K562 (cell line): ENCODE measurements at regions not wholly inside any gene's neighbourhood (a gene's known extent, or its start where the extent isn't known, plus 50 kb on each side); places are given as distances from the start of the nearest gene placed in this dataset.

Experiments
- ATAC-seq: fragments of 200-7000 bp; cut with Tn5 transposase; 3 replicates; pipeline ENCODE4 v1.9.1; 2020; ENCODE audit warnings: moderate library complexity
- BruUV-seq: library from RNA; stranded (reverse); fragments of 400-500 nt; replicated peaks from 2 replicates; lab custom pipeline; 2021; lab: Mats Ljungman, UMichigan
- CTCF ChIA-PET: fragments of 300-600 bp; formaldehyde crosslinking; extraction: SDS; loops from one replicate; lab custom pipeline; 2021; ENCODE audit warnings: low intra/inter-chr PET ratio; lab: Yijun Ruan, JAX
- POLR2A ChIA-PET: fragments of 300-600, 350-650 bp; sonication (Branson Sonifier 250); formaldehyde crosslinking; extraction: SDS; loops from one replicate; lab custom pipeline; 2021; ENCODE audit warnings: antibody characterized with exemption, inconsistent platforms; lab: Yijun Ruan, JAX
- DNase-seq, 4 experiments: peaks; one replicate each; pipeline versions ENCODE4 v3.0.0 to v3.0.0-alpha.2; 2011 to 2018; ENCODE audit warnings: low spot score in 3 of 4, mixed read lengths in 3 of 4; ENCODE audit errors: extremely low read depth in 1 of 4
- FAIRE-seq: peaks from 2 replicates; lab custom pipeline; 2011; peaks lifted over from hg19 to GRCh38; lab: Jason Lieb, UNC
- H2AFZ ChIP-seq: 2 replicates; pipeline ENCODE4 v1.6.0; 2011; ENCODE audit warnings: low read depth, low read length, control low read depth, inconsistent platforms
- H3K27ac ChIP-seq: fragments of 200-600 bp; 3 replicates; pipeline ENCODE4 v1.8.0; 2011; ENCODE audit warnings: low read depth, mild to moderate bottlenecking, control low read depth, inconsistent platforms, low read length, moderate library complexity, mixed read lengths; ENCODE audit errors: extremely low read depth
- H3K27me3 ChIP-seq, 2 experiments: fragments of 300-600 bp in 1 of 2; 2 replicates in 1 of 2; 3 replicates in 1 of 2; pipeline versions ENCODE4 v1.6.0 to v1.8.0; 2011; ENCODE audit warnings: inconsistent platforms in 2 of 2, low read length in 2 of 2, mild to moderate bottlenecking in 1 of 2, mixed read lengths in 1 of 2, moderate library complexity in 1 of 2; ENCODE audit not compliant: control insufficient read depth in 2 of 2, insufficient read depth in 2 of 2
- H3K36me3 ChIP-seq: fragments of 300-600 bp; 3 replicates; pipeline ENCODE4 v1.8.0; 2011; ENCODE audit warnings: mild to moderate bottlenecking, low read length, inconsistent platforms; ENCODE audit not compliant: control insufficient read depth, insufficient read depth
- H3K4me1 ChIP-seq, 2 experiments: fragments of 200-600 bp in 1 of 2; replicated peaks in 1 of 2; 2 replicates in 1 of 2; 3 replicates in 1 of 2; pipeline versions ENCODE4 v1.5.1 to v1.8.0; 2011; ENCODE audit warnings: inconsistent platforms in 2 of 2, low read length in 2 of 2, mild to moderate bottlenecking in 1 of 2, mixed read lengths in 1 of 2, moderate library complexity in 1 of 2; ENCODE audit not compliant: control insufficient read depth in 2 of 2, insufficient read depth in 2 of 2
- H3K4me2 ChIP-seq: 2 replicates; pipeline ENCODE4 v1.6.1; 2011; ENCODE audit warnings: low read length, control low read depth, inconsistent platforms, mixed read lengths; ENCODE audit not compliant: insufficient read depth
- H3K4me3 ChIP-seq: fragments of 200-600 bp; sonication (generic), shearing (Covaris generic); 2 replicates; pipeline ENCODE4 v1.5.1; 2016; ENCODE audit warnings: control low read depth, inconsistent platforms
- H3K79me2 ChIP-seq: fragments of 200-600 bp; 3 replicates; pipeline ENCODE4 v1.8.0; 2011; ENCODE audit warnings: low read length, inconsistent platforms; ENCODE audit not compliant: control insufficient read depth, insufficient read depth
- H3K9ac ChIP-seq, 2 experiments: 2 replicates each; pipeline versions ENCODE4 v1.6.0 to v1.6.1; 2011; ENCODE audit warnings: low read depth in 2 of 2, low read length in 2 of 2, control low read depth in 1 of 2, inconsistent platforms in 1 of 2, mild to moderate bottlenecking in 1 of 2, mixed read lengths in 1 of 2; ENCODE audit not compliant: insufficient read depth in 1 of 2
- H3K9me1 ChIP-seq: one replicate; pipeline ENCODE4 v1.6.0; 2011; ENCODE audit warnings: inconsistent platforms, mild to moderate bottlenecking, low read length, moderate library complexity; ENCODE audit not compliant: control insufficient read depth, insufficient read depth
- H3K9me3 ChIP-seq: replicated peaks from 2 replicates; pipeline ENCODE4 v1.5.1; 2011; ENCODE audit warnings: low read depth, low read length, inconsistent platforms; ENCODE audit not compliant: control insufficient read depth, insufficient read depth
- H4K20me1 ChIP-seq: replicated peaks from 2 replicates; pipeline ENCODE4 v1.6.1; 2011; ENCODE audit warnings: low read length, inconsistent platforms, mixed read lengths; ENCODE audit not compliant: control insufficient read depth, insufficient read depth
- ARHGAP35 ChIP-seq: fragments of 450-650 bp; IDR thresholded peaks from 2 replicates; pipeline ENCODE4 v1.6.1; 2018; ENCODE audit not compliant: partially characterized antibody
- CAMTA2 ChIP-seq: fragments of 250-450 bp; sonication (Bioruptor Pico); conservative IDR thresholded peaks from 2 replicates; pipeline ENCODE4 v1.5.1; 2022
- CBFA2T2 ChIP-seq: fragments of 450-650 bp; conservative IDR thresholded peaks from 2 replicates; pipeline ENCODE4 v1.6.1; 2017; ENCODE audit warnings: mild to moderate bottlenecking
- CBFA2T3 ChIP-seq: fragments of 450-650 bp; IDR thresholded peaks from 2 replicates; pipeline ENCODE4 v1.6.1; 2017
- FOXK1 ChIP-seq: sonication (generic); formaldehyde crosslinking; IDR thresholded peaks from 2 replicates; pipeline ENCODE4 v1.8.0; 2022; ENCODE audit warnings: missing genetic modification reagents, mild to moderate bottlenecking, borderline replicate concordance
- GATAD2A ChIP-seq: fragments of 450-650 bp; IDR thresholded peaks from 2 replicates; pipeline ENCODE4 v1.6.1; 2017
- MEIS2 ChIP-seq: fragments of 450-650 bp; IDR thresholded peaks from 2 replicates; pipeline ENCODE4 v1.6.1; 2014; ENCODE audit warnings: mild to moderate bottlenecking; ENCODE audit not compliant: partially characterized antibody
- TAF9B ChIP-seq: fragments of 450-650 bp; IDR thresholded peaks from 2 replicates; pipeline ENCODE4 v1.6.1; 2018; ENCODE audit warnings: mild to moderate bottlenecking; ENCODE audit not compliant: partially characterized antibody
- ZBED1 ChIP-seq: IDR thresholded peaks from 2 replicates; pipeline ENCODE4 v1.6.1; 2014
- ZC3H8 ChIP-seq: fragments of 450-650 bp; IDR thresholded peaks from 2 replicates; pipeline ENCODE4 v1.6.1; 2017
- WGBS: fragments of 100-300 bp; shearing (Covaris generic); methylation state at CpG from one replicate; pipeline ENCODE4 v1.1.6; 2016; ENCODE audit warnings: low coverage, mixed read lengths; ENCODE audit not compliant: insufficient coverage; ENCODE audit errors: missing lambda C conversion rate; 5-methylcytosine and 5-hydroxymethylcytosine counted together
- in situ Hi-C: fragments of 300-500 bp; cut with MboI; formaldehyde crosslinking; loops from 4 replicates; pipeline ENCODE4 v1.15.0; 2018; ENCODE audit warnings: inconsistent platforms, mixed read lengths
- intact Hi-C: fragments of 100-400 bp; cut with micrococcal nuclease; formaldehyde crosslinking; loops from 2 replicates; pipeline ENCODE4 v1.14.2; 2022
- TF ChIP-seq, protein P1 (sequence below): fragments of 450-650 bp; formaldehyde crosslinking; IDR thresholded peaks from 2 replicates; pipeline ENCODE4 v1.4.0; 2020; ENCODE audit warnings: mild to moderate bottlenecking, moderate library complexity
- TF ChIP-seq, protein P2 (sequence below): fragments of 250-450 bp; sonication (Bioruptor Pico); IDR thresholded peaks from 2 replicates; pipeline ENCODE4 v1.4.0; 2020; ENCODE audit warnings: mild to moderate bottlenecking, moderate library complexity, borderline replicate concordance
- TF ChIP-seq, protein P3 (sequence below): fragments of 200-800 bp; sonication (Bioruptor generic); IDR thresholded peaks from 2 replicates; pipeline ENCODE4 v1.6.1; 2017; ENCODE audit warnings: missing genetic modification characterization, missing compliant biosample characterization
- TF ChIP-seq, protein P4 (sequence below), 2 experiments: IDR thresholded peaks; 2 replicates each; pipeline ENCODE4 v1.6.1; 2011; ENCODE audit warnings: borderline replicate concordance in 1 of 2, control low read depth in 1 of 2, low read depth in 1 of 2, low read length in 1 of 2, mild to moderate bottlenecking in 1 of 2, mixed read lengths in 1 of 2, moderate library complexity in 1 of 2; ENCODE audit not compliant: insufficient read depth in 1 of 2, insufficient read length in 1 of 2, poor library complexity in 1 of 2, severe bottlenecking in 1 of 2; ENCODE audit errors: extremely low read depth in 1 of 2

DNA sequence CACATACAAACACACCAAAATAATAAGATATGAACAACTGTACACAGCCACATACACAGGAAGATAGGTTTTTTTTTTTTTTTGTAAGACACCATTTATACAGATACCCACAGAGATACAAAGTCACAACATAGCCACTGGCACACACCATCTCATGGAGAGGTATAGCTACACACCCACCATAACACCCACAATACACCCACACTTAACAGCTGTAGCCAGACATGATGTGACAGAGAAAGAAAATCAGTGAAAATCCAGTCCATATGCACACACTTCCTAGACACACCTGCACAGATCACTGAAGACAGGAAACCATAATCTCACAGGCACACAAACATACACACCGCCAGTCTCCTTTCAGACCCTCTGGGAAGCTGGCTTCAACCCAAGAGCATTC, 62.4 kb upstream of the PAX2 start (continued):
- TF ChIP-seq CBFA2T2 (no peak), MEIS2 (no peak)

DNA sequence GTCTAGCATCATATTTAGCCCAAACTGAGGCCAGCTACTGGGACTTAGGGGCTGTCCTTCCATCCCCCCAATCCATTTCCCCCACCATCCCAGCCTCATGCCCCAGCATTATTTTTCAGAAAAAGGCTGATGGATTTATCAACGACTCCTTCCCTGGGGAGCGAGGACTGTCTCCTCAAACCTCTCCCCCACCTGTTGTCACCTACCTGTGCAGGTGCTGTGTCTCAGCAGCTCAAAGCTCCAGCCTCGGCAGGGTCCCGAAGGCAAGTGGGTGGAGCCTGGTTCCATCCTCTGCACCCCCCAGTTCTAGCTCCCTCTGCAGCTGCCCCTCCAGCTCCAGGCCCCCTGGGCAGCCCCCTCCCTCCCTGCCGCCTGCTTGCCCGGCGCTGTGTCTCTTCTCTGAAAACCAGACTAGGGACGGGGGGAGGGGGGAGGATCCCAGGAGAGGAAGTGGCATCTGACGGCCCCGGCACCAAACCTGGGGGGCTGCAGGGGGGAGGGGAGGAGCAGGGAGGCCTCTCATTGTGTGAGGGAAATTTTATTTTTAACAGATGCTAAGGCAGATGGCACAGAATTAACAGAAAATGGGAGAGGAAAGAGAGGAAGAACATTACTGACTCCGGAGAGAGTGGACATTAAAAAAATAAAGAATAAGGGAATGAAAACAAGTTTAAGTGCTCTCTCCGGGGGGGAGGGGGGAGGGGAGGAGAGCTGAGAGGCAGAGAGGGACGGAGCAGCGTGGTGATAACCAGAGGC, 61.7 kb upstream of the PAX2 start:
- Histone ChIP-seq H3K9me3 (no peaks in the 10 kb centered on the region), H4K20me1 (no peaks in the 10 kb centered on the region), H3K4me1 (peaks cover 0 to 7% of the 10 kb centered on the region in 2 experiments; a peak in 1 of 5 replicates), H3K79me2 (no peaks in the 10 kb centered on the region), H3K36me3 (no peaks in the 10 kb centered on the region), H3K4me2 (no peak overlapping the region), H3K9ac (no peak overlapping the region), H3K27ac (no peak overlapping the region), H3K27me3 (peaks cover 0 to 23% of the 10 kb centered on the region in 2 experiments; a peak in 4 of 5 replicates), H3K4me3 (no peak overlapping the region), H3K9me1 (no peaks in the 10 kb centered on the region), H2AFZ (no peak overlapping the region)
- DNase-seq = no peak
- no TSS peak for BruUV-seq
- no peak for FAIRE-seq
- in situ Hi-C loops (no loop called here), intact Hi-C loops (no loop called here)
- ATAC-seq = no peak
- WGBS = 0% methylated on average over 3 of the region's 14 CpGs
- CTCF ChIA-PET = interaction anchor here (0.6 kb wide), 1 partner anchor 315 kb away, joined by 3 read pairs; no protein-coding TSS in a partner anchor
- POLR2A ChIA-PET = no interaction called here
- TF ChIP-seq, protein P1, sequence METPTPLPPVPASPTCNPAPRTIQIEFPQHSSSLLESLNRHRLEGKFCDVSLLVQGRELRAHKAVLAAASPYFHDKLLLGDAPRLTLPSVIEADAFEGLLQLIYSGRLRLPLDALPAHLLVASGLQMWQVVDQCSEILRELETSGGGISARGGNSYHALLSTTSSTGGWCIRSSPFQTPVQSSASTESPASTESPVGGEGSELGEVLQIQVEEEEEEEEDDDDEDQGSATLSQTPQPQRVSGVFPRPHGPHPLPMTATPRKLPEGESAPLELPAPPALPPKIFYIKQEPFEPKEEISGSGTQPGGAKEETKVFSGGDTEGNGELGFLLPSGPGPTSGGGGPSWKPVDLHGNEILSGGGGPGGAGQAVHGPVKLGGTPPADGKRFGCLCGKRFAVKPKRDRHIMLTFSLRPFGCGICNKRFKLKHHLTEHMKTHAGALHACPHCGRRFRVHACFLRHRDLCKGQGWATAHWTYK (CRISPR knock-in tag) = no peak
- TF ChIP-seq GATAD2A (no peak), ZC3H8 (no peak), TAF9B (no peak), CBFA2T3 (no peak), CAMTA2 (CRISPR knock-in tag) (no peak), ARHGAP35 (no peak), ZBED1 (no peak), FOXK1 (CRISPR knock-in tag) (no peak)
- TF ChIP-seq, protein P2, sequence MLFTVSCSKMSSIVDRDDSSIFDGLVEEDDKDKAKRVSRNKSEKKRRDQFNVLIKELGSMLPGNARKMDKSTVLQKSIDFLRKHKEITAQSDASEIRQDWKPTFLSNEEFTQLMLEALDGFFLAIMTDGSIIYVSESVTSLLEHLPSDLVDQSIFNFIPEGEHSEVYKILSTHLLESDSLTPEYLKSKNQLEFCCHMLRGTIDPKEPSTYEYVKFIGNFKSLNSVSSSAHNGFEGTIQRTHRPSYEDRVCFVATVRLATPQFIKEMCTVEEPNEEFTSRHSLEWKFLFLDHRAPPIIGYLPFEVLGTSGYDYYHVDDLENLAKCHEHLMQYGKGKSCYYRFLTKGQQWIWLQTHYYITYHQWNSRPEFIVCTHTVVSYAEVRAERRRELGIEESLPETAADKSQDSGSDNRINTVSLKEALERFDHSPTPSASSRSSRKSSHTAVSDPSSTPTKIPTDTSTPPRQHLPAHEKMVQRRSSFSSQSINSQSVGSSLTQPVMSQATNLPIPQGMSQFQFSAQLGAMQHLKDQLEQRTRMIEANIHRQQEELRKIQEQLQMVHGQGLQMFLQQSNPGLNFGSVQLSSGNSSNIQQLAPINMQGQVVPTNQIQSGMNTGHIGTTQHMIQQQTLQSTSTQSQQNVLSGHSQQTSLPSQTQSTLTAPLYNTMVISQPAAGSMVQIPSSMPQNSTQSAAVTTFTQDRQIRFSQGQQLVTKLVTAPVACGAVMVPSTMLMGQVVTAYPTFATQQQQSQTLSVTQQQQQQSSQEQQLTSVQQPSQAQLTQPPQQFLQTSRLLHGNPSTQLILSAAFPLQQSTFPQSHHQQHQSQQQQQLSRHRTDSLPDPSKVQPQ (CRISPR knock-in tag) = no peak
- TF ChIP-seq, protein P3, sequence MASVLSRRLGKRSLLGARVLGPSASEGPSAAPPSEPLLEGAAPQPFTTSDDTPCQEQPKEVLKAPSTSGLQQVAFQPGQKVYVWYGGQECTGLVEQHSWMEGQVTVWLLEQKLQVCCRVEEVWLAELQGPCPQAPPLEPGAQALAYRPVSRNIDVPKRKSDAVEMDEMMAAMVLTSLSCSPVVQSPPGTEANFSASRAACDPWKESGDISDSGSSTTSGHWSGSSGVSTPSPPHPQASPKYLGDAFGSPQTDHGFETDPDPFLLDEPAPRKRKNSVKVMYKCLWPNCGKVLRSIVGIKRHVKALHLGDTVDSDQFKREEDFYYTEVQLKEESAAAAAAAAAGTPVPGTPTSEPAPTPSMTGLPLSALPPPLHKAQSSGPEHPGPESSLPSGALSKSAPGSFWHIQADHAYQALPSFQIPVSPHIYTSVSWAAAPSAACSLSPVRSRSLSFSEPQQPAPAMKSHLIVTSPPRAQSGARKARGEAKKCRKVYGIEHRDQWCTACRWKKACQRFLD = no peak
- TF ChIP-seq, protein P4, sequence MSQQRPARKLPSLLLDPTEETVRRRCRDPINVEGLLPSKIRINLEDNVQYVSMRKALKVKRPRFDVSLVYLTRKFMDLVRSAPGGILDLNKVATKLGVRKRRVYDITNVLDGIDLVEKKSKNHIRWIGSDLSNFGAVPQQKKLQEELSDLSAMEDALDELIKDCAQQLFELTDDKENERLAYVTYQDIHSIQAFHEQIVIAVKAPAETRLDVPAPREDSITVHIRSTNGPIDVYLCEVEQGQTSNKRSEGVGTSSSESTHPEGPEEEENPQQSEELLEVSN (IDR thresholded peaks at IDR 0.05; ENCODE audit: borderline replicate concordance in 1 of 2, extremely low read depth in 1 of 2, insufficient read depth in 1 of 2, insufficient read length in 1 of 2, low read depth in 1 of 2, low read length in 1 of 2, poor library complexity in 1 of 2, severe bottlenecking in 1 of 2) = no peak
